K562 (cell line): ENCODE measurements at regions not wholly inside any gene's neighbourhood (a gene's known extent, or its start where the extent isn't known, plus 50 kb on each side); places are given as distances from the start of the nearest gene placed in this dataset.

Source experiments
- ATAC-seq: fragments of 200-7000 bp; cut with Tn5 transposase; 3 replicates; pipeline ENCODE4 v1.9.1; 2020; ENCODE audit warnings: moderate library complexity
- BruUV-seq: library from RNA; stranded (reverse); fragments of 400-500 nt; replicated peaks from 2 replicates; lab custom pipeline; 2021; lab: Mats Ljungman, UMichigan
- CTCF ChIA-PET: fragments of 300-600 bp; formaldehyde crosslinking; extraction: SDS; loops from one replicate; lab custom pipeline; 2021; ENCODE audit warnings: low intra/inter-chr PET ratio; lab: Yijun Ruan, JAX
- POLR2A ChIA-PET: fragments of 300-600, 350-650 bp; sonication (Branson Sonifier 250); formaldehyde crosslinking; extraction: SDS; loops from one replicate; lab custom pipeline; 2021; ENCODE audit warnings: antibody characterized with exemption, inconsistent platforms; lab: Yijun Ruan, JAX
- DNase-seq, 4 experiments: peaks; one replicate each; pipeline versions ENCODE4 v3.0.0 to v3.0.0-alpha.2; 2011 to 2018; ENCODE audit warnings: low spot score in 3 of 4, mixed read lengths in 3 of 4; ENCODE audit errors: extremely low read depth in 1 of 4
- FAIRE-seq: peaks from 2 replicates; lab custom pipeline; 2011; peaks lifted over from hg19 to GRCh38; lab: Jason Lieb, UNC
- H2AFZ ChIP-seq: 2 replicates; pipeline ENCODE4 v1.6.0; 2011; ENCODE audit warnings: low read depth, low read length, control low read depth, inconsistent platforms
- H3K27ac ChIP-seq: fragments of 200-600 bp; 3 replicates; pipeline ENCODE4 v1.8.0; 2011; ENCODE audit warnings: low read depth, mild to moderate bottlenecking, control low read depth, inconsistent platforms, low read length, moderate library complexity, mixed read lengths; ENCODE audit errors: extremely low read depth
- H3K27me3 ChIP-seq, 2 experiments: fragments of 300-600 bp in 1 of 2; 2 replicates in 1 of 2; 3 replicates in 1 of 2; pipeline versions ENCODE4 v1.6.0 to v1.8.0; 2011; ENCODE audit warnings: inconsistent platforms in 2 of 2, low read length in 2 of 2, mild to moderate bottlenecking in 1 of 2, mixed read lengths in 1 of 2, moderate library complexity in 1 of 2; ENCODE audit not compliant: control insufficient read depth in 2 of 2, insufficient read depth in 2 of 2
- H3K36me3 ChIP-seq: fragments of 300-600 bp; 3 replicates; pipeline ENCODE4 v1.8.0; 2011; ENCODE audit warnings: mild to moderate bottlenecking, low read length, inconsistent platforms; ENCODE audit not compliant: control insufficient read depth, insufficient read depth
- H3K4me1 ChIP-seq, 2 experiments: fragments of 200-600 bp in 1 of 2; replicated peaks in 1 of 2; 2 replicates in 1 of 2; 3 replicates in 1 of 2; pipeline versions ENCODE4 v1.5.1 to v1.8.0; 2011; ENCODE audit warnings: inconsistent platforms in 2 of 2, low read length in 2 of 2, mild to moderate bottlenecking in 1 of 2, mixed read lengths in 1 of 2, moderate library complexity in 1 of 2; ENCODE audit not compliant: control insufficient read depth in 2 of 2, insufficient read depth in 2 of 2
- H3K4me2 ChIP-seq: 2 replicates; pipeline ENCODE4 v1.6.1; 2011; ENCODE audit warnings: low read length, control low read depth, inconsistent platforms, mixed read lengths; ENCODE audit not compliant: insufficient read depth
- H3K4me3 ChIP-seq: fragments of 200-600 bp; sonication (generic), shearing (Covaris generic); 2 replicates; pipeline ENCODE4 v1.5.1; 2016; ENCODE audit warnings: control low read depth, inconsistent platforms
- H3K79me2 ChIP-seq: fragments of 200-600 bp; 3 replicates; pipeline ENCODE4 v1.8.0; 2011; ENCODE audit warnings: low read length, inconsistent platforms; ENCODE audit not compliant: control insufficient read depth, insufficient read depth
- H3K9ac ChIP-seq, 2 experiments: 2 replicates each; pipeline versions ENCODE4 v1.6.0 to v1.6.1; 2011; ENCODE audit warnings: low read depth in 2 of 2, low read length in 2 of 2, control low read depth in 1 of 2, inconsistent platforms in 1 of 2, mild to moderate bottlenecking in 1 of 2, mixed read lengths in 1 of 2; ENCODE audit not compliant: insufficient read depth in 1 of 2
- H3K9me1 ChIP-seq: one replicate; pipeline ENCODE4 v1.6.0; 2011; ENCODE audit warnings: inconsistent platforms, mild to moderate bottlenecking, low read length, moderate library complexity; ENCODE audit not compliant: control insufficient read depth, insufficient read depth
- H3K9me3 ChIP-seq: replicated peaks from 2 replicates; pipeline ENCODE4 v1.5.1; 2011; ENCODE audit warnings: low read depth, low read length, inconsistent platforms; ENCODE audit not compliant: control insufficient read depth, insufficient read depth
- H4K20me1 ChIP-seq: replicated peaks from 2 replicates; pipeline ENCODE4 v1.6.1; 2011; ENCODE audit warnings: low read length, inconsistent platforms, mixed read lengths; ENCODE audit not compliant: control insufficient read depth, insufficient read depth
- CTBP1 ChIP-seq: fragments of 450-650 bp; IDR thresholded peaks from 2 replicates; pipeline ENCODE4 v1.6.1; 2016; ENCODE audit warnings: borderline replicate concordance
- PHB ChIP-seq: fragments of 250-450 bp; sonication (Bioruptor Pico); IDR thresholded peaks from 2 replicates; pipeline ENCODE4 v1.5.0; 2021
- POLR3G ChIP-seq: IDR thresholded peaks from 2 replicates; pipeline ENCODE4 v1.6.1; 2011; ENCODE audit not compliant: insufficient read length, insufficient replicate concordance; ENCODE audit errors: extremely low read depth
- SMARCB1 ChIP-seq: IDR thresholded peaks from 2 replicates; pipeline ENCODE4 v1.6.1; 2011; ENCODE audit warnings: improper control_type of control experiment, low read depth; ENCODE audit not compliant: insufficient read length
- ZEB2 ChIP-seq: fragments of 450-650 bp; IDR thresholded peaks from 2 replicates; pipeline ENCODE4 v1.6.1; 2016
- WGBS: fragments of 100-300 bp; shearing (Covaris generic); methylation state at CpG from one replicate; pipeline ENCODE4 v1.1.6; 2016; ENCODE audit warnings: low coverage, mixed read lengths; ENCODE audit not compliant: insufficient coverage; ENCODE audit errors: missing lambda C conversion rate; 5-methylcytosine and 5-hydroxymethylcytosine counted together
- in situ Hi-C: fragments of 300-500 bp; cut with MboI; formaldehyde crosslinking; loops from 4 replicates; pipeline ENCODE4 v1.15.0; 2018; ENCODE audit warnings: inconsistent platforms, mixed read lengths
- intact Hi-C: fragments of 100-400 bp; cut with micrococcal nuclease; formaldehyde crosslinking; loops from 2 replicates; pipeline ENCODE4 v1.14.2; 2022
- TF ChIP-seq, protein P1 (sequence below), 3 experiments: fragments of 200-800 bp in 1 of 3; fragments of 250-450 bp in 1 of 3; fragments of 450-650 bp in 1 of 3; sonication (Bioruptor Pico) in 1 of 3; sonication (Bioruptor generic) in 1 of 3; formaldehyde crosslinking in 1 of 3; IDR thresholded peaks; 2 replicates each; pipeline versions ENCODE4 v1.6.1 to v1.8.0; 2016 to 2022; ENCODE audit warnings: mild to moderate bottlenecking in 2 of 3, missing genetic modification characterization in 2 of 3, missing compliant biosample characterization in 1 of 3, moderate library complexity in 1 of 3
- TF ChIP-seq, protein P2 (sequence below): fragments of 250-450 bp; sonication (Bioruptor Pico); IDR thresholded peaks from 2 replicates; pipeline ENCODE4 v1.5.0; 2021

DNA sequence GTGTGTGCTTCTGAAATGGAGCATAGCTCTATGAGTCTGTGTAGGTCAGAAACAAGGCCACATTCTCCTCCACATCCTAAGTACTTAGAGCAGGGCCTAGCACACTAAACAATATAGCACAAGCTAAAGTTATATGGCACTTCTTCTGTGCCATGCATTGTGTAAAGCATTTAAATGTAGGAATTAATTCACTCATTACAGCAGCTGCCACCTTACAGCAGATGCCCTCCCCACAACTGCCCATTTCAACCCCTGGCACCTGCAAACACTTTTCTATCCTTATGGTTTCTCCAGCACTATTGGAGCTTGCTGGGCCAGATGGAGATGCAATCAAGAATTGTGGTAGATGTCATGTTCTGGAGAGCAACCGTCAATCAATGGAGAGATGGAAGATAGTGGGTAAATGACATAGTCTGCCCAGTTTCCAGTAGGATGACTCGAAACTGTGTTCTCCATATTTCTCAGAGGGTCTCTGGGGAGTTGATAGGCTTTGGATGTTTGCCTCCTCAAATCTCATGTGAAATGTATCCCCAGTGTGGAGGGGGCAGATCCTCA lies 373.7 kb downstream of the DOK5 start:
- WGBS: 0% methylated on average over 2 of the region's 2 CpGs
- H3K79me2 ChIP-seq: no peaks in the 10 kb centered on the region
- BruUV-seq: no TSS peak
- H4K20me1 ChIP-seq: no peaks in the 10 kb centered on the region
- TF ChIP-seq SMARCB1 (no peak), CTBP1 (no peak), PHB (CRISPR knock-in tag) (no peak), POLR3G (no peak), ZEB2 (no peak)
- TF ChIP-seq, protein P1, sequence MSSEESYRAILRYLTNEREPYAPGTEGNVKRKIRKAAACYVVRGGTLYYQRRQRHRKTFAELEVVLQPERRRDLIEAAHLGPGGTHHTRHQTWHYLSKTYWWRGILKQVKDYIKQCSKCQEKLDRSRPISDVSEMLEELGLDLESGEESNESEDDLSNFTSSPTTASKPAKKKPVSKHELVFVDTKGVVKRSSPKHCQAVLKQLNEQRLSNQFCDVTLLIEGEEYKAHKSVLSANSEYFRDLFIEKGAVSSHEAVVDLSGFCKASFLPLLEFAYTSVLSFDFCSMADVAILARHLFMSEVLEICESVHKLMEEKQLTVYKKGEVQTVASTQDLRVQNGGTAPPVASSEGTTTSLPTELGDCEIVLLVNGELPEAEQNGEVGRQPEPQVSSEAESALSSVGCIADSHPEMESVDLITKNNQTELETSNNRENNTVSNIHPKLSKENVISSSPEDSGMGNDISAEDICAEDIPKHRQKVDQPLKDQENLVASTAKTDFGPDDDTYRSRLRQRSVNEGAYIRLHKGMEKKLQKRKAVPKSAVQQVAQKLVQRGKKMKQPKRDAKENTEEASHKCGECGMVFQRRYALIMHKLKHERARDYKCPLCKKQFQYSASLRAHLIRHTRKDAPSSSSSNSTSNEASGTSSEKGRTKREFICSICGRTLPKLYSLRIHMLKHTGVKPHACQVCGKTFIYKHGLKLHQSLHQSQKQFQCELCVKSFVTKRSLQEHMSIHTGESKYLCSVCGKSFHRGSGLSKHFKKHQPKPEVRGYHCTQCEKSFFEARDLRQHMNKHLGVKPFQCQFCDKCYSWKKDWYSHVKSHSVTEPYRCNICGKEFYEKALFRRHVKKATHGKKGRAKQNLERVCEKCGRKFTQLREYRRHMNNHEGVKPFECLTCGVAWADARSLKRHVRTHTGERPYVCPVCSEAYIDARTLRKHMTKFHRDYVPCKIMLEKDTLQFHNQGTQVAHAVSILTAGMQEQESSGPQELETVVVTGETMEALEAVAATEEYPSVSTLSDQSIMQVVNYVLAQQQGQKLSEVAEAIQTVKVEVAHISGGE (CRISPR knock-in tag; IDR thresholded peaks at IDR 0.05): peak in 1 of 3 experiments; percentile 91; a peak in 2 of 6 replicates
- TF ChIP-seq, protein P2, sequence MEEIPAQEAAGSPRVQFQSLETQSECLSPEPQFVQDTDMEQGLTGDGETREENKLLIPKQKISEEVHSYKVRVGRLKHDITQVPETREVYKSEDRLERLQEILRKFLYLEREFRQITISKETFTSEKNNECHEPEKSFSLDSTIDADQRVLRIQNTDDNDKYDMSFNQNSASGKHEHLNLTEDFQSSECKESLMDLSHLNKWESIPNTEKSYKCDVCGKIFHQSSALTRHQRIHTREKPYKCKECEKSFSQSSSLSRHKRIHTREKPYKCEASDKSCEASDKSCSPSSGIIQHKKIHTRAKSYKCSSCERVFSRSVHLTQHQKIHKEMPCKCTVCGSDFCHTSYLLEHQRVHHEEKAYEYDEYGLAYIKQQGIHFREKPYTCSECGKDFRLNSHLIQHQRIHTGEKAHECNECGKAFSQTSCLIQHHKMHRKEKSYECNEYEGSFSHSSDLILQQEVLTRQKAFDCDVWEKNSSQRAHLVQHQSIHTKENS (CRISPR knock-in tag): no peak
- H3K36me3 ChIP-seq: no peaks in the 10 kb centered on the region
- H3K27ac ChIP-seq: no peak overlapping the region
- CTCF ChIA-PET: no interaction called here
- H3K9me3 ChIP-seq: peaks cover 3% of the 10 kb centered on the region; the same call in 1 of the 2 replicates
- no peak overlapping the region for H3K4me2 ChIP-seq
- no peak overlapping the region for H3K4me3 ChIP-seq
- FAIRE-seq: no peak
- no peak overlapping the region for H2AFZ ChIP-seq
- DNase-seq: no peak
- POLR2A ChIA-PET: no interaction called here
- H3K4me1 ChIP-seq: no peaks in the 10 kb centered on the region
- no peaks in the 10 kb centered on the region for H3K27me3 ChIP-seq
- intact Hi-C loops (no loop called here), in situ Hi-C loops (no loop called here)
- no peaks in the 10 kb centered on the region for H3K9me1 ChIP-seq
- H3K9ac ChIP-seq: no peak overlapping the region
- ATAC-seq: no peak
